Stimulated activated naive B cell treated with anti-CD40 and anti-IgM and Interleukin-4, amounts not matched to agents 10 μg/mL and 1 μg/mL and 100 μg/mL, for 72 hours (primary cell): ENCODE measurements at regions not wholly inside any gene's neighbourhood (a gene's known extent, or its start where the extent isn't known, plus 50 kb on each side); places are given as distances from the start of the nearest gene placed in this dataset.
A peak's percentile ranks its signal among the peaks of the same experiment; 100 is the strongest.

ENCODE experiments used
- ATAC-seq, 2 donors: fragments of 150-1000 bp; cut with Tn5 transposase; replicated peaks; 2 replicates each; pipeline ENCODE4 v1.10.0; 2021; ENCODE audit warnings: moderate library complexity in 1 of 2
- DNase-seq: peaks from one replicate; pipeline ENCODE4 v3.0.0; 2021
- H3K27ac Mint-ChIP-seq: one replicate; pipeline ENCODE4 v1.8.0; 2022; ENCODE audit warnings: mild to moderate bottlenecking, mixed read lengths
- H3K27me3 Mint-ChIP-seq, 2 donors: one replicate each; pipeline ENCODE4 v1.8.0; 2022; ENCODE audit warnings: mixed read lengths in 2 of 2
- H3K36me3 Mint-ChIP-seq, 2 donors: one replicate each; pipeline ENCODE4 v1.8.0; 2022; ENCODE audit warnings: mixed read lengths in 2 of 2, mild to moderate bottlenecking in 1 of 2
- H3K4me1 Mint-ChIP-seq, 2 donors: one replicate each; pipeline ENCODE4 v1.8.0; 2022; ENCODE audit warnings: mixed read lengths in 2 of 2, mild to moderate bottlenecking in 1 of 2
- H3K4me3 Mint-ChIP-seq, 2 donors: one replicate each; pipeline ENCODE4 v1.8.0; 2022; ENCODE audit warnings: mild to moderate bottlenecking in 2 of 2, mixed read lengths in 2 of 2, moderate library complexity in 1 of 2
- H3K9me3 Mint-ChIP-seq, 2 donors: one replicate each; pipeline ENCODE4 v1.8.0; 2022; ENCODE audit warnings: mixed read lengths in 2 of 2, mild to moderate bottlenecking in 1 of 2

GRCh38 chr3:3551981-3552380 is 247.2 kb upstream of the LRRN1 start:
- H3K27me3 Mint-ChIP-seq = no peaks in the 10 kb centered on the region
- DNase-seq = no peak
- peaks cover 7 to 11% of the 10 kb centered on the region in 2 donors for H3K9me3 Mint-ChIP-seq
- H3K27ac Mint-ChIP-seq = no peak overlapping the region
- no peaks in the 10 kb centered on the region for H3K4me1 Mint-ChIP-seq
- no peak for ATAC-seq
- H3K36me3 Mint-ChIP-seq = no peaks in the 10 kb centered on the region
- no peak overlapping the region for H3K4me3 Mint-ChIP-seq

- Mint-ChIP-seq H3K27ac (no peak overlapping the region), H3K27me3 (no peaks in the 10 kb centered on the region), H3K9me3 (peaks cover 4 to 8% of the 10 kb centered on the region in 2 donors), H3K4me3 (no peak overlapping the region), H3K4me1 (no peaks in the 10 kb centered on the region), H3K36me3 (no peaks in the 10 kb centered on the region)
- ATAC-seq (no peak), DNase-seq (no peak)
These were observed 253.9 kb upstream of the LRRN1 start for GRCh38 chr3:3545360-3545759.

- no peak for DNase-seq
- Mint-ChIP-seq H3K36me3 (no peaks in the 10 kb centered on the region), H3K4me1 (no peaks in the 10 kb centered on the region), H3K9me3 (peaks cover 0 to 2% of the 10 kb centered on the region in 2 donors), H3K27me3 (no peaks in the 10 kb centered on the region), H3K27ac (no peak overlapping the region), H3K4me3 (no peak overlapping the region)
- ATAC-seq = no peak
These were observed 260.8 kb upstream of the LRRN1 start for GRCh38 chr3:3538451-3538850.

GRCh38 chr3:3532508-3532907 is 266.7 kb upstream of the LRRN1 start:
- Mint-ChIP-seq H3K4me1 (no peaks in the 10 kb centered on the region), H3K27me3 (no peaks in the 10 kb centered on the region), H3K9me3 (no peaks in the 10 kb centered on the region), H3K4me3 (no peak overlapping the region), H3K36me3 (no peaks in the 10 kb centered on the region), H3K27ac (no peak overlapping the region)
- no peak for DNase-seq
- no peak for ATAC-seq

GRCh38 chr3:3531476-3531875 is 267.8 kb upstream of the LRRN1 start:
- H3K4me3 Mint-ChIP-seq = no peak overlapping the region
- ATAC-seq = no peak
- no peaks in the 10 kb centered on the region for H3K27me3 Mint-ChIP-seq
- no peak overlapping the region for H3K27ac Mint-ChIP-seq
- no peaks in the 10 kb centered on the region for H3K9me3 Mint-ChIP-seq
- no peak for DNase-seq
- no peaks in the 10 kb centered on the region for H3K36me3 Mint-ChIP-seq
- H3K4me1 Mint-ChIP-seq = no peaks in the 10 kb centered on the region

- peaks cover 0 to 4% of the 10 kb centered on the region in 2 donors for H3K9me3 Mint-ChIP-seq
- H3K36me3 Mint-ChIP-seq = no peaks in the 10 kb centered on the region
- no peak overlapping the region for H3K27ac Mint-ChIP-seq
- H3K4me1 Mint-ChIP-seq = no peaks in the 10 kb centered on the region
- H3K27me3 Mint-ChIP-seq = no peaks in the 10 kb centered on the region
- ATAC-seq = no peak
- no peak for DNase-seq
- H3K4me3 Mint-ChIP-seq = no peak overlapping the region
These were observed 280.0 kb upstream of the LRRN1 start for GRCh38 chr3:3519266-3519665.

- peaks cover 0 to 4% of the 10 kb centered on the region in 2 donors for H3K9me3 Mint-ChIP-seq
- no peaks in the 10 kb centered on the region for H3K4me1 Mint-ChIP-seq
- no peak for ATAC-seq
- H3K4me3 Mint-ChIP-seq = no peak overlapping the region
- H3K27me3 Mint-ChIP-seq = no peaks in the 10 kb centered on the region
- no peak for DNase-seq
- H3K36me3 Mint-ChIP-seq = no peaks in the 10 kb centered on the region
- H3K27ac Mint-ChIP-seq = no peak overlapping the region
These were observed 282.2 kb upstream of the LRRN1 start for GRCh38 chr3:3516996-3517395.

GRCh38 chr3:3516384-3516783 is 282.8 kb upstream of the LRRN1 start:
- no peak overlapping the region for H3K27ac Mint-ChIP-seq
- H3K36me3 Mint-ChIP-seq = no peaks in the 10 kb centered on the region
- ATAC-seq (no peak), DNase-seq (no peak)
- no peak overlapping the region for H3K4me3 Mint-ChIP-seq
- no peaks in the 10 kb centered on the region for H3K27me3 Mint-ChIP-seq
- no peaks in the 10 kb centered on the region for H3K4me1 Mint-ChIP-seq
- H3K9me3 Mint-ChIP-seq = peaks cover 0 to 4% of the 10 kb centered on the region in 2 donors

GRCh38 chr3:3509665-3510064 is 289.6 kb upstream of the LRRN1 start:
- Mint-ChIP-seq H3K4me1 (no peaks in the 10 kb centered on the region), H3K9me3 (no peaks in the 10 kb centered on the region), H3K4me3 (no peak overlapping the region), H3K27ac (no peak overlapping the region), H3K36me3 (no peaks in the 10 kb centered on the region), H3K27me3 (no peaks in the 10 kb centered on the region)
- ATAC-seq (no peak), DNase-seq (no peak)

- ATAC-seq (no peak), DNase-seq (no peak)
- Mint-ChIP-seq H3K4me1 (no peaks in the 10 kb centered on the region), H3K36me3 (no peaks in the 10 kb centered on the region), H3K27ac (no peak overlapping the region), H3K9me3 (peaks cover 5 to 8% of the 10 kb centered on the region in 2 donors), H3K4me3 (no peak overlapping the region), H3K27me3 (no peaks in the 10 kb centered on the region)
These were observed 294.5 kb upstream of the LRRN1 start for GRCh38 chr3:3504686-3505085.

- ATAC-seq (no peak), DNase-seq (no peak)
- Mint-ChIP-seq H3K4me3 (no peak overlapping the region), H3K4me1 (no peaks in the 10 kb centered on the region), H3K27ac (no peak overlapping the region), H3K36me3 (no peaks in the 10 kb centered on the region), H3K9me3 (peaks cover 5 to 8% of the 10 kb centered on the region in 2 donors), H3K27me3 (no peaks in the 10 kb centered on the region)
These were observed 295.8 kb upstream of the LRRN1 start for GRCh38 chr3:3503411-3503810.

- Mint-ChIP-seq H3K27ac (no peak overlapping the region), H3K36me3 (no peaks in the 10 kb centered on the region), H3K27me3 (no peaks in the 10 kb centered on the region), H3K9me3 (peaks cover 5 to 8% of the 10 kb centered on the region in 2 donors), H3K4me1 (no peaks in the 10 kb centered on the region), H3K4me3 (no peak overlapping the region)
- ATAC-seq (peak in 1 of 2 donors; percentile 4), DNase-seq (no peak)
These were observed 299.2 kb upstream of the LRRN1 start for GRCh38 chr3:3499987-3500386.

GRCh38 chr3:3499012-3499562 is 300.1 kb upstream of the LRRN1 start:
- no peaks in the 10 kb centered on the region for H3K4me1 Mint-ChIP-seq
- DNase-seq = no peak
- no peaks in the 10 kb centered on the region for H3K27me3 Mint-ChIP-seq
- no peaks in the 10 kb centered on the region for H3K36me3 Mint-ChIP-seq
- no peak overlapping the region for H3K4me3 Mint-ChIP-seq
- H3K27ac Mint-ChIP-seq = peak overlapping the region; percentile 21
- peaks cover 5 to 8% of the 10 kb centered on the region in 2 donors for H3K9me3 Mint-ChIP-seq
- ATAC-seq = peak; percentile 49 to 65

GRCh38 chr3:3495611-3496010 is 303.6 kb upstream of the LRRN1 start:
- Mint-ChIP-seq H3K4me1 (no peaks in the 10 kb centered on the region), H3K27me3 (no peaks in the 10 kb centered on the region), H3K9me3 (peaks cover 3 to 15% of the 10 kb centered on the region in 2 donors), H3K27ac (no peak overlapping the region), H3K36me3 (no peaks in the 10 kb centered on the region), H3K4me3 (no peak overlapping the region)
- ATAC-seq = no peak
- no peak for DNase-seq

GRCh38 chr3:3476669-3477068 is 297.2 kb upstream of the CRBN start:
- H3K4me3 Mint-ChIP-seq = no peak overlapping the region
- ATAC-seq (no peak), DNase-seq (no peak)
- no peaks in the 10 kb centered on the region for H3K36me3 Mint-ChIP-seq
- H3K9me3 Mint-ChIP-seq = peaks cover 0 to 3% of the 10 kb centered on the region in 2 donors
- no peaks in the 10 kb centered on the region for H3K27me3 Mint-ChIP-seq
- H3K4me1 Mint-ChIP-seq = no peaks in the 10 kb centered on the region
- H3K27ac Mint-ChIP-seq = no peak overlapping the region

GRCh38 chr3:3468596-3468995 is 289.1 kb upstream of the CRBN start:
- Mint-ChIP-seq H3K36me3 (no peaks in the 10 kb centered on the region), H3K4me1 (no peaks in the 10 kb centered on the region), H3K27ac (no peak overlapping the region), H3K4me3 (no peak overlapping the region), H3K9me3 (no peaks in the 10 kb centered on the region), H3K27me3 (no peaks in the 10 kb centered on the region)
- no peak for DNase-seq
- no peak for ATAC-seq
